ENCODE measurements at regions not wholly inside any gene's neighbourhood (a gene's known extent, or its start where the extent isn't known, plus 50 kb on each side); places are given as distances from the start of the nearest gene placed in this dataset.

GRCh38 chr2:15688924-15689568 lies 97.4 kb downstream of the DDX1 start:
- H3K36me3 ChIP-seq (ENCODE audit: insufficient read depth, low read length), result no peaks in the 10 kb centered on the region
- H3K4me3 ChIP-seq (ENCODE audit: low read depth in 1 of 2, low read length in 2 of 2), result no peak overlapping the region
- no peaks in the 10 kb centered on the region for H3K4me1 ChIP-seq (ENCODE audit: insufficient read depth, low read length)
- no peak overlapping the region for H3K27ac ChIP-seq (ENCODE audit: low read length)
- H3K27me3 ChIP-seq (ENCODE audit: insufficient read depth, low read length, poor library complexity), result no peaks in the 10 kb centered on the region
- no peak for TF ChIP-seq EZH2 (IDR thresholded peaks at IDR 0.05; ENCODE audit: borderline replicate concordance, low read depth, low read length, severe bottlenecking)
- no peak for TF ChIP-seq CTCF (IDR thresholded peaks at IDR 0.05; ENCODE audit: borderline replicate concordance, extremely low read depth, low read length, poor library complexity, severe bottlenecking)
- no peak overlapping the region for H2AFZ ChIP-seq (ENCODE audit: low read depth, low read length)
- no peaks in the 10 kb centered on the region for H4K20me1 ChIP-seq (ENCODE audit: insufficient read depth, low read length)
- H3K9me3 ChIP-seq (ENCODE audit: insufficient read depth, low read length, severe bottlenecking), result no peaks in the 10 kb centered on the region
- DNase-seq (no peak), ATAC-seq (ENCODE audit: insufficient read depth, low read depth) (no peak)
- H3K9ac ChIP-seq (ENCODE audit: low read depth, low read length), result no peak overlapping the region
- no peaks in the 10 kb centered on the region for H3K79me2 ChIP-seq (ENCODE audit: insufficient read depth, low read length)
- no peak overlapping the region for H3K4me2 ChIP-seq (ENCODE audit: insufficient read depth, low read length)

GRCh38 chr2:15689654-15690053 lies 98.0 kb downstream of the DDX1 start:
- Histone ChIP-seq H3K27me3 (ENCODE audit: insufficient read depth, low read length, poor library complexity) (no peaks in the 10 kb centered on the region), H4K20me1 (ENCODE audit: insufficient read depth, low read length) (no peaks in the 10 kb centered on the region), H3K27ac (ENCODE audit: low read length) (no peak overlapping the region), H2AFZ (ENCODE audit: low read depth, low read length) (no peak overlapping the region), H3K9ac (ENCODE audit: low read depth, low read length) (no peak overlapping the region), H3K4me2 (ENCODE audit: insufficient read depth, low read length) (no peak overlapping the region), H3K4me3 (ENCODE audit: low read depth in 1 of 2, low read length in 2 of 2) (no peak overlapping the region), H3K9me3 (ENCODE audit: insufficient read depth, low read length, severe bottlenecking) (no peaks in the 10 kb centered on the region), H3K4me1 (ENCODE audit: insufficient read depth, low read length) (no peaks in the 10 kb centered on the region), H3K79me2 (ENCODE audit: insufficient read depth, low read length) (no peaks in the 10 kb centered on the region), H3K36me3 (ENCODE audit: insufficient read depth, low read length) (no peaks in the 10 kb centered on the region)
- DNase-seq (no peak), ATAC-seq (ENCODE audit: insufficient read depth, low read depth) (no peak)
- no peak for TF ChIP-seq CTCF (IDR thresholded peaks at IDR 0.05; ENCODE audit: borderline replicate concordance, extremely low read depth, low read length, poor library complexity, severe bottlenecking)

GRCh38 chr2:15691586-15692310 lies 100.1 kb downstream of the DDX1 start:
- Histone ChIP-seq H2AFZ (ENCODE audit: low read depth, low read length) (no peak overlapping the region), H3K4me3 (ENCODE audit: low read depth in 1 of 2, low read length in 2 of 2) (no peak overlapping the region), H3K27me3 (ENCODE audit: insufficient read depth, low read length, poor library complexity) (no peaks in the 10 kb centered on the region), H3K9ac (ENCODE audit: low read depth, low read length) (no peak overlapping the region), H3K4me1 (ENCODE audit: insufficient read depth, low read length) (no peaks in the 10 kb centered on the region), H3K9me3 (ENCODE audit: insufficient read depth, low read length, severe bottlenecking) (no peaks in the 10 kb centered on the region), H4K20me1 (ENCODE audit: insufficient read depth, low read length) (no peaks in the 10 kb centered on the region), H3K79me2 (ENCODE audit: insufficient read depth, low read length) (no peaks in the 10 kb centered on the region), H3K27ac (ENCODE audit: low read length) (no peak overlapping the region), H3K4me2 (ENCODE audit: insufficient read depth, low read length) (no peak overlapping the region), H3K36me3 (ENCODE audit: insufficient read depth, low read length) (no peaks in the 10 kb centered on the region)
- no peak for DNase-seq
- no peak for ATAC-seq (ENCODE audit: insufficient read depth, low read depth)
- TF ChIP-seq CTCF (IDR thresholded peaks at IDR 0.05; ENCODE audit: borderline replicate concordance, extremely low read depth, low read length, poor library complexity, severe bottlenecking) (no peak), EZH2 (IDR thresholded peaks at IDR 0.05; ENCODE audit: borderline replicate concordance, low read depth, low read length, severe bottlenecking) (no peak)

Data from DND-41 (cell line).